ENCODE measurements at regions not wholly inside any gene's neighbourhood (a gene's known extent, or its start where the extent isn't known, plus 50 kb on each side); places are given as distances from the start of the nearest gene placed in this dataset.

- Mint-ChIP-seq H3K4me1 (no peaks in the 10 kb centered on the region), H3K4me3 (no peak overlapping the region), H3K36me3 (no peaks in the 10 kb centered on the region), H3K9me3 (peaks cover 4% of the 10 kb centered on the region in 2 donors), H3K27ac (no peak overlapping the region), H3K27me3 (ENCODE audit: low read depth in 2 of 2) (no peaks in the 10 kb centered on the region)
- WGBS (ENCODE audit: insufficient coverage), result 87% methylated on average over 5 of the region's 5 CpGs
- intact Hi-C loops (cut with micrococcal nuclease), result no loop called here
- H3K9me3 ChIP-seq (ENCODE audit: control insufficient read depth, insufficient read depth, low read length), result no peaks in the 10 kb centered on the region
- ATAC-seq (no peak), DNase-seq (no peak)
- no peaks in the 10 kb centered on the region for H3K4me1 ChIP-seq (ENCODE audit: control insufficient read depth, insufficient read depth, low read length)
- H3K4me3 ChIP-seq (ENCODE audit: low read length), result no peak overlapping the region
- H3K36me3 ChIP-seq (ENCODE audit: control insufficient read depth, insufficient read depth, low read length), result no peaks in the 10 kb centered on the region
- H3K27ac ChIP-seq (ENCODE audit: low read length), result no peak overlapping the region
- H3K27me3 ChIP-seq (ENCODE audit: control insufficient read depth, insufficient read depth, low read length), result no peaks in the 10 kb centered on the region
- TF ChIP-seq CTCF (IDR thresholded peaks at IDR 0.05), result no peak
Measured at GRCh38 chr7:46205478-46205877, 284.4 kb upstream of the IGFBP3 start.

GRCh38 chr7:46203926-46204325 lies 282.9 kb upstream of the IGFBP3 start:
- TF ChIP-seq CTCF (IDR thresholded peaks at IDR 0.05), result no peak
- peaks cover 4% of the 10 kb centered on the region in 2 donors for H3K9me3 Mint-ChIP-seq
- H3K4me3 Mint-ChIP-seq, result no peak overlapping the region
- H3K27me3 Mint-ChIP-seq (ENCODE audit: low read depth in 2 of 2), result no peaks in the 10 kb centered on the region
- H3K4me1 Mint-ChIP-seq, result no peaks in the 10 kb centered on the region
- DNase-seq (no peak), ATAC-seq (no peak)
- Histone ChIP-seq H3K4me1 (ENCODE audit: control insufficient read depth, insufficient read depth, low read length) (no peaks in the 10 kb centered on the region), H3K36me3 (ENCODE audit: control insufficient read depth, insufficient read depth, low read length) (no peaks in the 10 kb centered on the region), H3K27ac (ENCODE audit: low read length) (no peak overlapping the region), H3K4me3 (ENCODE audit: low read length) (no peak overlapping the region), H3K9me3 (ENCODE audit: control insufficient read depth, insufficient read depth, low read length) (no peaks in the 10 kb centered on the region), H3K27me3 (ENCODE audit: control insufficient read depth, insufficient read depth, low read length) (no peaks in the 10 kb centered on the region)
- no peaks in the 10 kb centered on the region for H3K36me3 Mint-ChIP-seq
- no peak overlapping the region for H3K27ac Mint-ChIP-seq
- intact Hi-C loops (cut with micrococcal nuclease), result no loop called here
- WGBS (ENCODE audit: insufficient coverage), result 76% methylated on average over 7 of the region's 7 CpGs

- H3K36me3 Mint-ChIP-seq, result no peaks in the 10 kb centered on the region
- ATAC-seq (no peak), DNase-seq (no peak)
- intact Hi-C loops (cut with micrococcal nuclease), result no loop called here
- H3K4me1 ChIP-seq (ENCODE audit: control insufficient read depth, insufficient read depth, low read length), result no peaks in the 10 kb centered on the region
- H3K27me3 Mint-ChIP-seq (ENCODE audit: low read depth in 2 of 2), result no peaks in the 10 kb centered on the region
- H3K4me3 ChIP-seq (ENCODE audit: low read length), result no peak overlapping the region
- H3K4me3 Mint-ChIP-seq, result no peak overlapping the region
- H3K27me3 ChIP-seq (ENCODE audit: control insufficient read depth, insufficient read depth, low read length), result no peaks in the 10 kb centered on the region
- no peak for TF ChIP-seq CTCF (IDR thresholded peaks at IDR 0.05)
- H3K9me3 Mint-ChIP-seq, result peaks cover 4 to 5% of the 10 kb centered on the region in 2 donors
- H3K4me1 Mint-ChIP-seq, result no peaks in the 10 kb centered on the region
- H3K27ac ChIP-seq (ENCODE audit: low read length), result no peak overlapping the region
- 83% methylated on average over 2 of the region's 2 CpGs for WGBS (ENCODE audit: insufficient coverage)
- H3K27ac Mint-ChIP-seq, result no peak overlapping the region
- no peaks in the 10 kb centered on the region for H3K9me3 ChIP-seq (ENCODE audit: control insufficient read depth, insufficient read depth, low read length)
- H3K36me3 ChIP-seq (ENCODE audit: control insufficient read depth, insufficient read depth, low read length), result no peaks in the 10 kb centered on the region
Measured at GRCh38 chr7:46202379-46202778, 281.3 kb upstream of the IGFBP3 start.

- Mint-ChIP-seq H3K36me3 (no peaks in the 10 kb centered on the region), H3K4me3 (no peak overlapping the region), H3K27me3 (ENCODE audit: low read depth in 2 of 2) (no peaks in the 10 kb centered on the region), H3K27ac (no peak overlapping the region), H3K4me1 (no peaks in the 10 kb centered on the region), H3K9me3 (peaks cover 4 to 5% of the 10 kb centered on the region in 2 donors)
- no peaks in the 10 kb centered on the region for H3K36me3 ChIP-seq (ENCODE audit: control insufficient read depth, insufficient read depth, low read length)
- no peak overlapping the region for H3K4me3 ChIP-seq (ENCODE audit: low read length)
- no peaks in the 10 kb centered on the region for H3K4me1 ChIP-seq (ENCODE audit: control insufficient read depth, insufficient read depth, low read length)
- no peaks in the 10 kb centered on the region for H3K27me3 ChIP-seq (ENCODE audit: control insufficient read depth, insufficient read depth, low read length)
- DNase-seq (no peak), ATAC-seq (no peak)
- no peak overlapping the region for H3K27ac ChIP-seq (ENCODE audit: low read length)
- 88% methylated on average over 1 of the region's 4 CpGs for WGBS (ENCODE audit: insufficient coverage)
- no peak for TF ChIP-seq CTCF (IDR thresholded peaks at IDR 0.05)
- no peaks in the 10 kb centered on the region for H3K9me3 ChIP-seq (ENCODE audit: control insufficient read depth, insufficient read depth, low read length)
- intact Hi-C loops (cut with micrococcal nuclease), result no loop called here
Measured at GRCh38 chr7:46201961-46202360, 280.9 kb upstream of the IGFBP3 start.

Data from natural killer cell (primary cell).